Thyroid gland (tissue), 4 donors: ENCODE measurements at regions not wholly inside any gene's neighbourhood (a gene's known extent, or its start where the extent isn't known, plus 50 kb on each side); places are given as distances from the start of the nearest gene placed in this dataset.
"Not testable (repeated sequence)": the region's sequence is repeated elsewhere in the genome, so short reads cannot be mapped to it uniquely, and the experiment has no call there.

Experiments used
- DNase-seq, 2 donors: peaks; one replicate each; pipeline ENCODE4 v3.0.0-alpha.2; 2019
- H3K27ac ChIP-seq, 3 donors: fragments of 200-600 bp; sonication (generic); 1 replicate in 2 of 3; 2 replicates in 1 of 3; pipeline ENCODE4 v1.5.1; 2016 to 2019; ENCODE audit warnings: mild to moderate bottlenecking in 1 of 3, moderate library complexity in 1 of 3
- H3K27me3 ChIP-seq: fragments of 200-600 bp; sonication (generic); one replicate; pipeline ENCODE4 v1.5.1; 2019
- H3K36me3 ChIP-seq, 2 donors: fragments of 200-600 bp; sonication (generic); one replicate each; pipeline ENCODE4 v1.5.1; 2016 to 2019
- H3K4me1 ChIP-seq, 2 donors: fragments of 200-600 bp; sonication (generic); one replicate each; pipeline ENCODE4 v1.5.1; 2017 to 2019
- H3K4me3 ChIP-seq, 3 donors: fragments of 200-600 bp; sonication (generic); replicated peaks in 1 of 3; 1 replicate in 2 of 3; 2 replicates in 1 of 3; pipeline ENCODE4 v1.5.1; 2016; ENCODE audit warnings: mild to moderate bottlenecking in 1 of 3
- H3K9me3 ChIP-seq: fragments of 200-600 bp; sonication (generic); one replicate; pipeline ENCODE4 v1.5.1; 2017
- CTCF ChIP-seq, 6 experiments: fragments of 200-600 bp in 3 of 6; fragments of 450-650 bp in 3 of 6; sonication (generic) in 3 of 6; IDR thresholded peaks; one replicate each; pipeline ENCODE4 v1.5.1; 2016 to 2019; ENCODE audit warnings: antibody characterized with exemption in 6 of 6, mild to moderate bottlenecking in 2 of 6, inconsistent platforms in 1 of 6, moderate library complexity in 1 of 6
- POLR2A ChIP-seq, 2 donors: fragments of 450-650 bp; IDR thresholded peaks; one replicate each; pipeline ENCODE4 v1.6.1; 2017; ENCODE audit warnings: antibody characterized with exemption in 2 of 2, mild to moderate bottlenecking in 2 of 2, moderate library complexity in 1 of 2
- WGBS, 2 donors: methylation state at CpG; one replicate each; pipeline ENCODE4 v1.1.5; 2017; 5-methylcytosine and 5-hydroxymethylcytosine counted together
- intact Hi-C: fragments of 100-400 bp; cut with DNase I; formaldehyde crosslinking; loops from one replicate; pipeline ENCODE4 v1.15.1; 2023

GRCh38 chr7:106448346-106448991 lies 163.7 kb upstream of the NAMPT start:
- TF ChIP-seq CTCF (IDR thresholded peaks at IDR 0.05) (no peak), POLR2A (IDR thresholded peaks at IDR 0.05) (no peak)
- Histone ChIP-seq H3K36me3 (no peaks in the 10 kb centered on the region), H3K9me3 (no peaks in the 10 kb centered on the region), H3K27ac (no peak overlapping the region), H3K4me3 (no peak overlapping the region), H3K27me3 (no peaks in the 10 kb centered on the region), H3K4me1 (peaks cover 0 to 7% of the 10 kb centered on the region in 2 donors)
- intact Hi-C loops = no loop called here
- DNase-seq = no peak
- WGBS, 2 donors = 42 to 44% methylated on average over 1 of the region's 1 CpG

GRCh38 chr7:106447318-106447847 lies 162.6 kb upstream of the NAMPT start:
- Histone ChIP-seq H3K36me3 (no peaks in the 10 kb centered on the region), H3K4me1 (peaks cover 0 to 7% of the 10 kb centered on the region in 2 donors), H3K4me3 (no peak overlapping the region), H3K9me3 (no peaks in the 10 kb centered on the region), H3K27ac (no peak overlapping the region), H3K27me3 (no peaks in the 10 kb centered on the region)
- whole genome bisulfite sequencing, 2 donors = 92 to 93% methylated on average over 3 of the region's 3 CpGs
- intact Hi-C loops = no loop called here
- TF ChIP-seq CTCF (IDR thresholded peaks at IDR 0.05) (no peak), POLR2A (IDR thresholded peaks at IDR 0.05) (no peak)
- DNase-seq = no peak

- H3K9me3 ChIP-seq, DNase-seq, intact Hi-C loops: not testable (repeated sequence)
Measured at GRCh38 chr7:106445366-106445765, 160.6 kb upstream of the NAMPT start.

GRCh38 chr7:106444068-106444655 lies 159.4 kb upstream of the NAMPT start:
- WGBS, 2 donors = 81% methylated on average over 1 of the region's 1 CpG
- intact Hi-C loops = no loop called here
- H3K27ac ChIP-seq = no peak overlapping the region
- DNase-seq = no peak
- TF ChIP-seq POLR2A (IDR thresholded peaks at IDR 0.05) (no peak), CTCF (IDR thresholded peaks at IDR 0.05) (no peak)
- H3K27me3 ChIP-seq = no peaks in the 10 kb centered on the region
- H3K9me3 ChIP-seq = no peaks in the 10 kb centered on the region
- peaks cover 0 to 4% of the 10 kb centered on the region in 2 donors for H3K4me1 ChIP-seq
- H3K4me3 ChIP-seq = no peak overlapping the region
- H3K36me3 ChIP-seq = no peaks in the 10 kb centered on the region

More at GRCh38 chr7:106445366-106445765, 160.6 kb upstream of the NAMPT start:
- H3K27me3 ChIP-seq, H3K4me1 ChIP-seq, H3K4me3 ChIP-seq, H3K36me3 ChIP-seq, H3K27ac ChIP-seq: not testable (repeated sequence)

GRCh38 chr7:106443156-106443555 lies 158.4 kb upstream of the NAMPT start:
- no peak for TF ChIP-seq CTCF (IDR thresholded peaks at IDR 0.05)
- no peak for TF ChIP-seq POLR2A (IDR thresholded peaks at IDR 0.05)
- DNase-seq = no peak
- 78 to 89% methylated on average over 4 of the region's 4 CpGs for WGBS, 2 donors

More at GRCh38 chr7:106443156-106443555, 158.4 kb upstream of the NAMPT start:
- Histone ChIP-seq H3K36me3 (no peaks in the 10 kb centered on the region), H3K9me3 (no peaks in the 10 kb centered on the region), H3K27ac (no peak overlapping the region), H3K4me3 (no peak overlapping the region), H3K4me1 (no peaks in the 10 kb centered on the region), H3K27me3 (no peaks in the 10 kb centered on the region)
- intact Hi-C loops = no loop called here
